GM19043 (cell line): ENCODE measurements at regions not wholly inside any gene's neighbourhood (a gene's known extent, or its start where the extent isn't known, plus 50 kb on each side); places are given as distances from the start of the nearest gene placed in this dataset.

Experiments used
- ATAC-seq: cut with Tn5 transposase; IDR thresholded peaks from one replicate; pipeline ENCODE4 v1.9.1; 2021; ENCODE audit warnings: low read depth; ENCODE audit not compliant: unreplicated experiment

- ATAC-seq: no peak
These were observed 189.1 kb upstream of the EYS start for GRCh38 chr6:65896140-65896539.

- no peak for ATAC-seq
These were observed 169.6 kb upstream of the EYS start for GRCh38 chr6:65876668-65877067.

GRCh38 chr6:65852369-65852852 lies 145.4 kb upstream of the EYS start:
- no peak for ATAC-seq

GRCh38 chr6:65830151-65830550 lies 123.1 kb upstream of the EYS start:
- no peak for ATAC-seq

GRCh38 chr6:65819152-65819551 lies 112.1 kb upstream of the EYS start:
- ATAC-seq: no peak

GRCh38 chr6:65818576-65818975 lies 111.5 kb upstream of the EYS start:
- ATAC-seq: no peak

GRCh38 chr6:65816991-65817390 lies 110.0 kb upstream of the EYS start:
- no peak for ATAC-seq

GRCh38 chr6:65814071-65814470 lies 107.0 kb upstream of the EYS start:
- ATAC-seq: no peak

GRCh38 chr6:65803186-65803585 lies 96.2 kb upstream of the EYS start:
- no peak for ATAC-seq

- ATAC-seq: no peak
These were observed 92.4 kb upstream of the EYS start for GRCh38 chr6:65799389-65799788.

- no peak for ATAC-seq
These were observed 91.4 kb upstream of the EYS start for GRCh38 chr6:65798280-65799014.

- ATAC-seq: no peak
These were observed 83.6 kb upstream of the EYS start for GRCh38 chr6:65790666-65791065.

GRCh38 chr6:65787787-65788186 lies 80.8 kb upstream of the EYS start:
- ATAC-seq: no peak

GRCh38 chr6:65786815-65787214 lies 79.8 kb upstream of the EYS start:
- no peak for ATAC-seq

GRCh38 chr6:65780691-65781090 lies 73.7 kb upstream of the EYS start:
- no peak for ATAC-seq

GRCh38 chr6:65776332-65776731 lies 69.3 kb upstream of the EYS start:
- ATAC-seq: no peak

GRCh38 chr6:65771946-65772345 lies 64.9 kb upstream of the EYS start:
- no peak for ATAC-seq

GRCh38 chr6:65761890-65762289 lies 54.9 kb upstream of the EYS start:
- ATAC-seq: no peak

- ATAC-seq: no peak
These were observed 53.3 kb upstream of the EYS start for GRCh38 chr6:65760285-65760684.
